ENCODE measurements at regions not wholly inside any gene's neighbourhood (a gene's known extent, or its start where the extent isn't known, plus 50 kb on each side); places are given as distances from the start of the nearest gene placed in this dataset.
"Not testable (repeated sequence)": the region's sequence is repeated elsewhere in the genome, so short reads cannot be mapped to it uniquely, and the experiment has no call there.

GRCh38 chrX:5702890-5703289 lies 525.8 kb downstream of the NLGN4X start:
- no peak for DNase-seq (ENCODE audit: low spot score)

DNA sequence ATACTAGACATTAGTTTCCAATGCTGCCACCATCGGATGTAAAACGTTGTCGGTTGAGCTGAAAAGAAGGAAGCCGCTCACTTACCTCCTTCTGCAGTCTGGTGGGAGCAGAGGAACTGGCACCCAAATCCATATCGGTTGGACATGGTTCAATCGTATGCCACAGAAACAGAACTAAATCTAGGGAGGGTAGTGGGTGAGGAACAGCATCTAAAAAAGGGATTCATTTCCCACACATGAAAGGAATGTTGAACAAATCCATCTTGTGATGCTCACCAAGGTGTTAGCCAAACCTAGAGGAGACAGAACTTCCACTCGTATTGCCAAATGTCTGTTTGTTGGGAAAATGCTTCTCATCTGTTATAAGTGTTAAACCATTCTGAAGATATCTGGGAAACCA lies 532.7 kb downstream of the NLGN4X start:
- no peak for DNase-seq (ENCODE audit: low spot score)

- no peak for DNase-seq (ENCODE audit: low spot score)
Observed at GRCh38 chrX:5683996-5684395, 544.7 kb downstream of the NLGN4X start.

GRCh38 chrX:5681159-5681558 lies 547.5 kb downstream of the NLGN4X start:
- DNase-seq (ENCODE audit: low spot score): peak; percentile 17

- no peak for DNase-seq (ENCODE audit: low spot score)
Observed at GRCh38 chrX:5674036-5674435, 554.6 kb downstream of the NLGN4X start.

- DNase-seq (ENCODE audit: low spot score): no peak
Observed at GRCh38 chrX:5672099-5672498, 556.6 kb downstream of the NLGN4X start.

- DNase-seq (ENCODE audit: low spot score): not testable (repeated sequence)
Observed at GRCh38 chrX:5666689-5667088, 562.0 kb downstream of the NLGN4X start.

DNA sequence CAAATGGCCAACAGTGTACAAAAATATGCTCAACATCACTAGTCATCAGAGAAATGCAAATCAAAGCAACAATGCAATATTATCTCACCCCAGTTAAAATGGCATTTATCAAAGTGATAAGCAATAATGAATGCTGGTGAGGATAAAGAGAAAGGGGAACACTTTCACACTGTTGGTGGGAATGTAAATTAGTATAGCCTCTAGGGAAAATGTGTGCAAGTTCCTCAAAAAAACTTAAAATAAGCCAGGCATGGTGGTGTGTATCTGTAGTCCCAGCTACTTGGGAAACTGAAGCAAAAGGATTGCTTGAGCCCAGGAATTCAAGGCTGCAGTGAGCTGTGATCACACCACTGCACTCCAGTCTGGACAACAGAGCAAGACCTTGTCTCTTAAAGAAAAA lies 572.1 kb downstream of the NLGN4X start:
- no peak for DNase-seq (ENCODE audit: low spot score)

DNA sequence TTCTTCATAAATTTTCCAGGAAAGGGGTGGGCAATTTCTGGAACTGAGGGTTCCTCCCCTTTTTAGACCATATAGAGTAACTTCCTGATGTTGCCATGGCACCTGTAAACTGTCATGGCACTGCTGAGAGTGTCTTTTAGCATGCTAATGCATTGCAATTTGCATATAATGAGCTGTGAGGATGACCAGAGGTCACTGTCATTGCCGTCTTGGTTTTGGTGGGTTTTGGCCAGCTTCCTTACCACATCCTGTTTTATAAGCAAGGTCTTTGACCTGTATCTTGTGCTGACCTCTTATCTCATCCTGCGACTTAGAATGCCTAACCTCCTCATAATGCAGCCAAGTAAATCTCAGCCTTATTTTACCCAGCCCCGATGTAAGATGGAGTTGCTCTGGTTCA lies 577.8 kb downstream of the NLGN4X start:
- no peak for DNase-seq (ENCODE audit: low spot score)

DNA sequence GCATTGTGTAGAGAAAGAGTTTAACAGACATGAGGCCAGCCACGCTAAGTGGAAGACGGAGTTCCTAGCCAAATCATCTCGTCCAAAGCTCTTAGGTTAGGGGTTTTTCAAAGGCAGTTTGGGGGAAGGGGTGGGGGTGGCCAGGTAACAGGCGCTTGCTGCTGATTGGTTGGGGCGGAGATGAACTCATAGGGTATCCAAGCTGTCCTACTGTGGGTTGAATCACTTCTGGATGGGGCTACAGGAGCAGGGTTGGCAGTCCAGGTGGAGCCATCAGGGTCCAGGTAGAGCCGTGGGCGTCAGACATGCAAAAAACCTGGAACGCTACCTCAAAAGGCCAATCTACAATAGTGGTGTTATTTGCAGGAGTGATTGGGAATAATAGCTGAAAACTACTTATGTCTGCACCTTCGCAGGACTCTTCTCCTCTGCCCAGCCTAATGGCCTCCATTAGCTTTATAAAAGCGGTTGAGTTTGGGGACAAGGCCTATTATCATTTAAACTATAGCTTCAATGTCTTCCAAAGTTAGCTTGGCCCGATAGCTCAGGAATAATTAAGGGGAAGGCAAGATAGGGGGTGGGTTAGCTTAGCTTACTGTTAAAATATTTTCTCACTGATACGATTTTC lies 579.6 kb downstream of the NLGN4X start:
- DNase-seq (ENCODE audit: low spot score): no peak

DNA sequence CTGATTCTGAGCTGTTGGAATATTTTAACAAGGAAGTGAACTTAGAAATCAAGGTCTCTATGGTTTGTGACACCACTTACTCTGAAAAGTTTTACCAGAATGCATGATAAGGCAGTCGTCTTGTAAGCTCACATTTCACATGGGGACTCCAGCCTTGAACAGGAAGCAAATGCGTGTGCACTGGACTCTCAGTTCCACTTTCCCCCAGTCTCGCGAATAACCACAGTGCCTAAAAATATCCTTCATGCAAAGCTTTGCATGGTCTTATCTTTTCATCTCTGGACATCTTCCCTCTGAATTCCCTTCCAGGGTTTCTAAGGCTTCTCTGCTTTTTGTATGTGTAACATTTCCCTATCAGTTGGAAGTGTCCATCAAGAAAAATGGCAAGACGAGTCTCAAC lies 581.8 kb downstream of the NLGN4X start:
- DNase-seq (ENCODE audit: low spot score): no peak

DNA sequence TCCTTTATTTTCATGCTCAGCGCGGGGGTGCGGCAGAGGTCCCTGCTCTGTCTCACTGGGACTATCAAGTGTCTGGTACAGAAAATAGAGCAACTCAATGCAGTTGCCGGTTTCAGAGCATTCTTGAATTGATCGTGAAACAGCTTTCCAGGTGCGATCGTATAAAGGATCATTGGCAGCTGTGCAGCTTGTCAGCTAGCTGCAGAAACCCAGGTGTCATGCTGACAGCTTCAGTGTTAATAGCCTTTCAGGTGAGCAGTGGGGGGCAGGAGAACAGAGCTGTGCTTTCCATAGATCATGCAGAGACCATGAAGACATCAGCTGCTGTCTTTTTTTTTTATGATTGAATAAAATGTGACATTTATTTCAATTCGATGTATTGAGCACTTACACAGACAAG lies 583.9 kb downstream of the NLGN4X start:
- DNase-seq (ENCODE audit: low spot score): no peak

- no peak for DNase-seq (ENCODE audit: low spot score)
Observed at GRCh38 chrX:5640071-5640470, 588.6 kb downstream of the NLGN4X start.

DNA sequence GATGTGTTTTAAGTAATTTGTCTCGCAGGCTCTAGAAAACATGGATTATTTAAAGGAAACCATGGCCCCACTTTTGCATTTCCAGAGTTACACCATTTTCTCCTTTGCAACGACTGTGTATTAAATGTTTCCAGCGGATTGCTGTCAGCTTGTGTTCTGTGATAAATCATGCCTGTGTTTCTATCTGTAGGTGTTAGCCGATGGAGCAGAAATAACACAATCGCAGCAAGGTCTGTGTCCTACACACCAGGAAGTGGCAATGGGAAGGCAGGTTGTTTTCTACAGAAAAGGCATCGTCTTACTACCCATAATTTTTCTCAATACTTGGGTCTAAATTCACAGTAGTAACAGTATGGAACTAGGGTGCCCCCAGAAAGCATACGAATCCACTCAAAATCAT lies 590.1 kb downstream of the NLGN4X start:
- DNase-seq (ENCODE audit: low spot score): no peak

DNA sequence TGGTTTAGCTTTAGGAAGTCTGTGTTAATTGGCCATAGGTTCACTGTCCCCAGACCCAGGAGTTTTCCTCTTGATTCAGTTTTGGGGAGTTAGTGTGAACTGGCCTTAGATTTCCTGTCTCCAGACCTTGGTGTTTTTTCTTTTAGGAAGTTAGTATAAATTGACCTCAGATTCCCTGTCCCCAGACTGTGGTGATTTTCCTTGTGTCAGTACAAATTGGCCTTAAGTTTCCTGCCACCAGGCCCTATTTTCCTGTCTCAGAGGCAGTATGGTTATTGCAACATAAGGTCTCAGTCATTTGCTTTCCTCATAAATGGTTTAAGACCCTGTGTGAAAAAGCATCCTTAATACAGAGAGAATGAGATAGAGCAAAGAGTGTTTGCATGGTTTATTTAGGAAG lies 595.8 kb downstream of the NLGN4X start:
- no peak for DNase-seq (ENCODE audit: low spot score)

- DNase-seq (ENCODE audit: low spot score): no peak
Observed at GRCh38 chrX:5632061-5632614, 596.5 kb downstream of the NLGN4X start.

GRCh38 chrX:5617666-5618065 lies 611.0 kb downstream of the NLGN4X start:
- no peak for DNase-seq (ENCODE audit: low spot score)

- DNase-seq (ENCODE audit: low spot score): no peak
Observed at GRCh38 chrX:5595570-5595969, 633.1 kb downstream of the NLGN4X start.

DNA sequence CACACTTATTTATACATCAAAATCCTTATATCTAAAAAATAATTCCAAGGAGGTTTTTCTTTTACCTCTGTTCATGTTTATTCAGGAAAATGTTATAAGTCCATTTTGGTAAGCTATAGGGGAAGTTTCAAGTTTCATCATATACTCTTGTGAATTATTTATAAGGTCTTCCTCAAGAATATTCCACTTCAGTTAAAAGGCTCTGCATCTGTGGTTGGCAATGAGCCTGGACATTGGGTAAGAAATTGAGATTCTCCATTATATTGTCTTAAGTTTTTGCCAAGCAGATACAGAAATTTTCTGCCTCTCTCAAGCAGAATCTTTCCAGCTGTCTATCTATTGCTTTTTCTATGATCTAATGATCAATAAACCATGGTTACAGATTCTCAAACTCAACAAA lies 641.9 kb downstream of the NLGN4X start:
- DNase-seq (ENCODE audit: low spot score): no peak

GRCh38 chrX:5575407-5575806 lies 653.3 kb downstream of the NLGN4X start:
- DNase-seq (ENCODE audit: low spot score): no peak

GRCh38 chrX:5568934-5569333 lies 659.7 kb downstream of the NLGN4X start:
- DNase-seq (ENCODE audit: low spot score): no peak

DNA sequence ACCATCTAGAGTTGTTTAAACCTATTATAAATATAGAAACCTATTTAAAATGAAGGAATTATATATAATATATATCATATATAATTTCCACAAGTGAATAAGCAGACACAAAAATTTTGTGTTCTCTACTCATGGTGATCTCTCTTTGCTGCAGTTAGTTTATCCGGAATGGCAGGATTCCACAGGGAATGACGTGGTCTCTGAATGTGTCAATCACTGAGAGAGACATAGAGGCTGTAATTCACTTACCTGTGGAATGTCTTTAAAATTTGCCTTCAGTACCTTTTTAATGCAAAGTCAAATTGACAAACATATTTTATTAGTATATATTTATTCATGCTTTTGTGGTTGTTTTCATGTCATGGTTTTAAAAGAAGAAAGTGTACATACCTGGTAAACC lies 669.3 kb downstream of the NLGN4X start:
- no peak for DNase-seq (ENCODE audit: low spot score)

- no peak for DNase-seq (ENCODE audit: low spot score)
Observed at GRCh38 chrX:5549512-5549911, 679.2 kb downstream of the NLGN4X start.

GRCh38 chrX:5537098-5537497 lies 691.6 kb downstream of the NLGN4X start:
- DNase-seq (ENCODE audit: low spot score): no peak
